GM12878 (cell line): ENCODE measurements at regions not wholly inside any gene's neighbourhood (a gene's known extent, or its start where the extent isn't known, plus 50 kb on each side); places are given as distances from the start of the nearest gene placed in this dataset.

Experiments
- ATAC-seq: fragments of 200-7000 bp; cut with Tn5 transposase; 3 replicates; pipeline ENCODE4 v1.9.1; 2020; ENCODE audit warnings: mild to moderate bottlenecking, moderate library complexity
- BruUV-seq: library from RNA; stranded (reverse); fragments of 400-500 nt; replicated peaks from 2 replicates; lab custom pipeline; 2021; lab: Mats Ljungman, UMichigan
- CTCF ChIA-PET: fragments of 300-600 bp; sonication (Branson Sonifier 250); formaldehyde crosslinking; extraction: SDS; loops from one replicate; lab custom pipeline; 2021; ENCODE audit warnings: inconsistent platforms; lab: Yijun Ruan, JAX
- POLR2A ChIA-PET: fragments of 350-600 bp; formaldehyde crosslinking; extraction: SDS; loops from one replicate; lab custom pipeline; 2021; ENCODE audit warnings: inconsistent platforms; lab: Charles Lee
- RAD21 ChIA-PET: fragments of 300-600 bp; sonication (Branson Sonifier 250); formaldehyde crosslinking; loops from one replicate; lab custom pipeline; 2023; ENCODE audit warnings: antibody characterized with exemption; ENCODE audit not compliant: unreplicated experiment; lab: Charles Lee
- SMC1A ChIA-PET: fragments of 300-600 bp; sonication (Branson Sonifier 250); formaldehyde crosslinking; loops from one replicate; lab custom pipeline; 2023; ENCODE audit not compliant: unreplicated experiment, uncharacterized antibody; lab: Charles Lee
- DNase-seq: peaks from one replicate; pipeline ENCODE4 v3.0.0-alpha.2; 2011; ENCODE audit warnings: low read depth, low spot score
- FAIRE-seq: peaks from 3 replicates; lab custom pipeline; 2011; peaks lifted over from hg19 to GRCh38; lab: Jason Lieb, UNC
- H2AFZ ChIP-seq: 2 replicates; pipeline ENCODE4 v1.6.0; 2011; ENCODE audit warnings: low read depth, low read length, control low read depth; ENCODE audit not compliant: control insufficient read depth
- H3K27ac ChIP-seq: 2 replicates; pipeline ENCODE4 v1.5.1; 2011; ENCODE audit warnings: control low read depth; ENCODE audit not compliant: control insufficient read depth, insufficient read depth
- H3K27me3 ChIP-seq, 2 experiments: replicated peaks in 1 of 2; 2 replicates each; pipeline versions ENCODE4 v1.6.0 to v1.6.1; 2011; ENCODE audit warnings: low read length in 1 of 2; ENCODE audit not compliant: control insufficient read depth in 2 of 2, insufficient read depth in 2 of 2
- H3K36me3 ChIP-seq, 2 experiments: 2 replicates each; pipeline ENCODE4 v1.5.1; 2011; ENCODE audit warnings: low read length in 1 of 2; ENCODE audit not compliant: control insufficient read depth in 2 of 2, insufficient read depth in 2 of 2
- H3K4me1 ChIP-seq: 2 replicates; pipeline ENCODE4 v1.6.1; 2011; ENCODE audit warnings: mild to moderate bottlenecking, low read length, moderate library complexity, mixed read lengths; ENCODE audit not compliant: control insufficient read depth, insufficient read depth
- H3K4me2 ChIP-seq: 2 replicates; pipeline ENCODE4 v1.6.0; 2011; ENCODE audit warnings: control low read depth; ENCODE audit not compliant: control insufficient read depth, insufficient read depth
- H3K4me3 ChIP-seq: fragments of 200-600 bp; sonication (generic); 2 replicates; pipeline ENCODE4 v1.5.1; 2016
- H3K79me2 ChIP-seq: 2 replicates; pipeline ENCODE4 v1.6.0; 2011; ENCODE audit warnings: low read length; ENCODE audit not compliant: control insufficient read depth, insufficient read depth
- H3K9ac ChIP-seq: 2 replicates; pipeline ENCODE4 v1.8.0; 2011; ENCODE audit warnings: low read length, control low read depth, mixed read lengths; ENCODE audit not compliant: control insufficient read depth, insufficient read depth
- H3K9me3 ChIP-seq: replicated peaks from 3 replicates; pipeline ENCODE4 v1.5.1; 2011; ENCODE audit warnings: mild to moderate bottlenecking, low read length; ENCODE audit not compliant: control insufficient read depth, insufficient read depth
- H4K20me1 ChIP-seq: 2 replicates; pipeline ENCODE4 v1.6.0; 2011; ENCODE audit not compliant: control insufficient read depth, insufficient read depth
- NFYA ChIP-seq: IDR thresholded peaks from 2 replicates; pipeline ENCODE4 v1.6.1; 2011; ENCODE audit warnings: low read depth, mild to moderate bottlenecking, low read length, improper control_type of control experiment, borderline replicate concordance
- SP1 ChIP-seq: IDR thresholded peaks from one replicate; pipeline ENCODE4 v1.6.1; 2011; ENCODE audit warnings: low read depth, low read length
- STAT3 ChIP-seq: IDR thresholded peaks from 2 replicates; pipeline ENCODE4 v1.6.1; 2011; ENCODE audit warnings: low read depth, low read length, improper control_type of control experiment
- WGBS: methylation state at CpG from one replicate; pipeline ENCODE4 v1.1.6; 2016; ENCODE audit warnings: low lambda C conversion rate; ENCODE audit not compliant: insufficient replicate concordance, insufficient coverage; ENCODE audit errors: missing lambda C conversion rate; 5-methylcytosine and 5-hydroxymethylcytosine counted together
- in situ Hi-C: fragments of 300-500 bp; cut with MboI; formaldehyde crosslinking; loops from 9 replicates; pipeline ENCODE4 v1.14.3; 2018; ENCODE audit warnings: mixed read lengths
- intact Hi-C: fragments of 100-400 bp; cut with micrococcal nuclease; formaldehyde crosslinking; loops from one replicate; pipeline ENCODE4 v1.14.2; 2022; ENCODE audit not compliant: unreplicated experiment
- TF ChIP-seq, protein P1 (sequence below): fragments of 450-650 bp; IDR thresholded peaks from 2 replicates; pipeline ENCODE4 v1.6.1; 2018; ENCODE audit warnings: mild to moderate bottlenecking, low read depth, moderate library complexity; ENCODE audit not compliant: partially characterized antibody

DNA sequence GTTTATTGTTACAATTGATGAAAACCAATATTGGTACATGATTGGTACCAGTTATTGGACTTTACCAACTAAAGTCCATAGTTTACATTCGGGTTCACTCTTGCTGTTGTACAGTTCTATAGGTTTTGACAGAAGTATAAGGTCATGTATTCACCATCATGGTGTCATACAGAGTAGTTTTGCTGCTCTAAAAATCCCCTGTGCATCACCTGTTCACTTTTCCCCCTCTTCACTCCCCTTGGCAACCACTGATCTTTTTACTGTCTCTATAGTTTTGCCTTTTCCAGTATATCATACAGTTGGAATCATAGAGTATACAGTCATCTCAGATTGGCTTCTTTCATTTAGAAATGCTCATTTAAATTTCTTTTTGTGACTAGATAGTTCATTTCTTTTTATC lies 51.2 kb upstream of the MED4 start:
- intact Hi-C loops: no loop called here

More for the DNA sequence above, 51.2 kb upstream of the MED4 start:
- Histone ChIP-seq H3K4me2 (no peak overlapping the region), H3K27ac (no peak overlapping the region), H4K20me1 (no peaks in the 10 kb centered on the region), H3K9ac (no peak overlapping the region), H3K9me3 (no peaks in the 10 kb centered on the region; the same call in 2 of the 3 replicates), H3K4me1 (no peaks in the 10 kb centered on the region), H3K27me3 (0 out of 4 replicates have a peak, but pooled peaks cover 0 to under 1% of the 10 kb centered on the region in 2 experiments), H3K79me2 (no peaks in the 10 kb centered on the region), H3K4me3 (no peak overlapping the region), H2AFZ (no peak overlapping the region), H3K36me3 (no peaks in the 10 kb centered on the region)
- no TSS peak for BruUV-seq
- WGBS: 5% methylated on average over 1 of the region's 1 CpG
- ChIA-PET CTCF (no interaction called here), RAD21 (no interaction called here), SMC1A (no interaction called here), POLR2A (no interaction called here)
- DNase-seq (no peak), FAIRE-seq (no peak), ATAC-seq (no peak)
- TF ChIP-seq, protein P1, sequence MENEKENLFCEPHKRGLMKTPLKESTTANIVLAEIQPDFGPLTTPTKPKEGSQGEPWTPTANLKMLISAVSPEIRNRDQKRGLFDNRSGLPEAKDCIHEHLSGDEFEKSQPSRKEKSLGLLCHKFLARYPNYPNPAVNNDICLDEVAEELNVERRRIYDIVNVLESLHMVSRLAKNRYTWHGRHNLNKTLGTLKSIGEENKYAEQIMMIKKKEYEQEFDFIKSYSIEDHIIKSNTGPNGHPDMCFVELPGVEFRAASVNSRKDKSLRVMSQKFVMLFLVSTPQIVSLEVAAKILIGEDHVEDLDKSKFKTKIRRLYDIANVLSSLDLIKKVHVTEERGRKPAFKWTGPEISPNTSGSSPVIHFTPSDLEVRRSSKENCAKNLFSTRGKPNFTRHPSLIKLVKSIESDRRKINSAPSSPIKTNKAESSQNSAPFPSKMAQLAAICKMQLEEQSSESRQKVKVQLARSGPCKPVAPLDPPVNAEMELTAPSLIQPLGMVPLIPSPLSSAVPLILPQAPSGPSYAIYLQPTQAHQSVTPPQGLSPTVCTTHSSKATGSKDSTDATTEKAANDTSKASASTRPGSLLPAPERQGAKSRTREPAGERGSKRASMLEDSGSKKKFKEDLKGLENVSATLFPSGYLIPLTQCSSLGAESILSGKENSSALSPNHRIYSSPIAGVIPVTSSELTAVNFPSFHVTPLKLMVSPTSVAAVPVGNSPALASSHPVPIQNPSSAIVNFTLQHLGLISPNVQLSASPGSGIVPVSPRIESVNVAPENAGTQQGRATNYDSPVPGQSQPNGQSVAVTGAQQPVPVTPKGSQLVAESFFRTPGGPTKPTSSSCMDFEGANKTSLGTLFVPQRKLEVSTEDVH: no peak
- no peak for TF ChIP-seq SP1
- TF ChIP-seq STAT3: no peak
- TF ChIP-seq NFYA: no peak
- in situ Hi-C loops: no loop called here
